ENCODE measurements at regions not wholly inside any gene's neighbourhood (a gene's known extent, or its start where the extent isn't known, plus 50 kb on each side); places are given as distances from the start of the nearest gene placed in this dataset.

- DNase-seq, result no peak
These were observed 1574.3 kb upstream of the PABPC4L start for GRCh38 chr4:135775909-135776308.

DNA sequence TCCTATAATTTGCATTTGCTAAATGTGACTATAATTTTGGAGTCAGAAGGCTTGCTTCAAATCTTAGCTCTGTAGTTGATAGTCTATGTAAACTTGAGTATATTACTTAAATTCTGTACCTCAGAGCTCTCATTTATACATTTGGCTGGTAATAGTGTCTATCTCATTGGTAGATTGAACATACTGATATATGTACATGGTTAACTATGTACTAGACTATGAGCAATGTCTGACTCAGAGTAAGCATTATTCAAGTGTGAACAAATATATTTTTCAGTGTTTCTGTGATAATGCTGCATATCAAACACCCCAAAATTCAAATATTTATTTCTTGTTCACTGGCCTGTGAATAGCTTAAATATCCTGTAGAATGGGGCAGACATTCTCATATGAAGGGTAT is 1568.9 kb upstream of the PABPC4L start:
- no peak for DNase-seq

GRCh38 chr4:135744928-135745327 is 1543.3 kb upstream of the PABPC4L start:
- DNase-seq, result no peak

DNA sequence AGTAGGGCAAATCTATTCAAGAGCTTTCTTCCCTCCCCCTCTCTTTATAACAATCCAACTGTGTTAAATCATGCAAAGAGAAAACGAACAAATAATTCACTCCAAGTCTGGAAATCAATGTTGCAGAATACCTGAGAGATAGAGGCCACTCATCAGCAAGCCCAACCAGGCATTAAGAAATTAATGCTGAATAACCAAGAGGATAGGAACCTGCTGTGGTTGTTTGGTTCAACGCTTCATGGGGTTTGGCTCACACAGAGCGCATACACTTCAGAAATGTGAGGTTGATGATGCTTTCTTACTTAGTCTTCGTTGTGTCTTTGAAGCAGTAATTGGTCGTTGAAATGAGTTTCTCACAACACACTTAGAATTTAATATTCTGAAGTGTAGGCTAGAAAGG is 1540.0 kb upstream of the PABPC4L start:
- no peak for DNase-seq

GRCh38 chr4:135739354-135739753 is 1537.8 kb upstream of the PABPC4L start:
- no peak for DNase-seq

GRCh38 chr4:135735512-135735911 is 1533.9 kb upstream of the PABPC4L start:
- no peak for DNase-seq

DNA sequence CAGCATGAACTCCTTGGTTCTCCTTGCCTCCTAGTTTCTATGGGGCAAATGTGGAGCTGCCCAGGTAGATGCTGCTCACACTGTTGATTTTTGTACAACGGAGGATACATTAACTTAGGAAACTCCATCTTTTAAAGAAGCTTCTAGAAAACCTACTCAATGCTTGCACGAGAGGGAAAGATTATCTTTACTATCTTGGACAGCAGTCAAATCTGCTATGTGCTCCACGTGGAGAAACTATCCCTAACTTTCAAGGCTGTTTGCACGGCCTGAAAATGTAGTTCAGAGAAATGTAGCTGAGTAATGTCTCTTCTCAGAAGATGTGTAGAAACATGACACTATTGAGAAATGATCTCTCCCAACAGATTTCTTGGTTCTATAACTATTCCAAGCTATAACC is 1530.9 kb upstream of the PABPC4L start:
- no peak for DNase-seq

DNA sequence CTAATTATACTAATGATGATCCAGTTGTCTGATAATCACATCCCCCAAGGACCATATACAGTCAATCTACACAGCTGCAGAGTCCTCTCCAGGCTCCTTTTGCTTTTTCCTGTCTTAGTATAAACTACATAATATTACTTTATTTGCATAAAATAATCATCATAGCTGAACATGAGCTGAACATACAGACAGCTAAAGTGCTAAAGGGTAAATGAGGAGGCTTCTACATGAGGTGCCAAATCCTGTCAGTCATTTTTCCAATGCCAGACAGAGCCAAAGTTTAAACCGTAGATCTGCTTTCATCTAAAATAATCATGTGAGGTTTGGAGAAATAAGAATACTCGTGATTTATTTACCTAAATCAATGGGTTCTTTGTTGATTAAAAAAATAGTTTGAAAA is 1530.1 kb upstream of the PABPC4L start:
- no peak for DNase-seq

- DNase-seq, result no peak
These were observed 1522.8 kb upstream of the PABPC4L start for GRCh38 chr4:135724421-135724820.

GRCh38 chr4:135718019-135718418 is 1516.4 kb upstream of the PABPC4L start:
- no peak for DNase-seq

DNA sequence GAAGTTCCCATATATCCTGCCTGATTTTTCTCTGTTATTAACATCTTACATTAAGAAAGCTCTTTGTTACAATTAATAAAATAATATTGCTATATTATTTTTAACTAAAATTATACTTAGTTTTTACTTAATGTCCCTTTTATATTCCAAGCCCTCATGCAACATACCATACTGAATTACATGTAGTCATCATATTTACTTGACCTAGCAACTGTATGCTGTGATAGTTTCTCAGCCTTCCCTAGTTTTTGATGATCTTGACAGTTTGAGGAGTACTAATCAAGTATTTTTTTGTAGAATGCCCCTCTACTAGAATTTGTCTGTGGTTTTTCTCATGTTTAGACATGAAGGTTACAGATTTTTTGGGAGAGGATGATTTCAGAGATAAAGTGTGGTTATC is 1503.8 kb upstream of the PABPC4L start:
- DNase-seq, result no peak

DNA sequence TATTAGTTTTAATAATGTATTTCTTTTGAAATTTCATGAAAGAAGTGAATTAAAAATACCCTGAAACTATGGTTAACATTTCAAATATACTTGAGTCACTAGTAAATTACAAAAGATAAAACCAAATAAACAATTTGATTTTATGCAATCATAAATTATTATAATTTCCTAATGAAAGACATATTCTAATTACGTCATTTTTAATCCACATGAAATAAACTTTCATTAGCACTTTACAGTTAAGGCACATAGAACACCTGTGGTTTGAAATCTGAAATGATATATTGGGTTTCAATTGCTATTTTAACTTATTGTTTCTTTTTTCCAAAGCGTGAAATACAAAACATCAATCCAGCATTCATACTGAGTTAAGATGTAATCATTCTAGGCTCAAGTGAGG is 1492.5 kb upstream of the PABPC4L start:
- no peak for DNase-seq

DNA sequence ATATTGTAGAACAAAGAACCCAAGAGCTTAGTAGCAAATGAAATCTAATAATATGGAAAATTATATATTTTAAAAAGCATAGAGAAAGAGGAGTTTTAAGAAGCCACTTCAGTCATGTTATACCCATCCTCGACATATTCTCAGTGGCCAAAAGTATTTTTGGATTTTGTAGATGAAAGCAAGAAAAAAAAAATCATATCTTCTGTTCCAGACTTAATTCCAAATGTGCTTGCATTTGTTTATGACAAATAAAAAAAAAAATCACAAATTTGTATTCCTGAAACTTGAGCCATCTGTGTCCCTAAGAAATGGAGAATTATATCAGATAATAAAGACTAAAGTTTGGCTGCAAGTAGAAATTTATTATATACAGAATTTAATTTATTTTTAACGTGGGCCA is 1482.4 kb upstream of the PABPC4L start:
- no peak for DNase-seq

DNA sequence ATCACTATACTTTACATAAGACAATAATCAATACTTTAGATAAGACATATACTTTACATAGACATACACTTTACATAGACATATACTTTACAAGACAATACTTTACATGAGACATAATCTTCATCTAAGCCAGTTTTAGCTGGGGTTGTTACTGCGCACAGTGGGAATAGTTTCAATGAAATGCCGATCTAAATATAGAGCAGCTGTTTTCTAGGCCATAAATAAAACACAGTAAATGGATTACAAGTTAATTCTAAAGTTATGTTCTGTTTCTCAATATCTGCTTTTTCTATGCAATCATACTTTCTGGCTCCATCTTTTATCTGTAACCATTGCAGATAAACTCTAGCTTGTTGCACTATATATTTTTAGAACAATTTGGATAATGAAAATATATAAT is 1470.6 kb upstream of the PABPC4L start:
- no peak for DNase-seq

DNA sequence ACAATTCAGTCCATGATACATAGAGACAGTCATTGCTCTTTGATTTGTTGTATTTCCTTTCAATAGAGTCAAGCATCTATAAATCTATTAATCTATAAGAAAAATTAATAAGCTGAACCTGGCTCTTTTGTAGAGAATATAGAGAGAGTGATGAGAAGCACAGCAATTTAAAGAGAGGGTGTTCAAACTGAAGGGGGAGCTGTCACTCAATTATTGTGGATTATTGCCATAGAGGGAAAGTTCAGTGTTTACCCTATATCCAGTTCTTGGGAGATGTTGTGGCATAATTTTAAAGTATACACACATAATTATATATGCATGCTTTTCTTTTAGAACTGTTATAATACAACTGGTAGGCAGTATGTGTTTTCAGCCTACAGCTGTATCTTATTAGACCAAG is 1469.0 kb upstream of the PABPC4L start:
- no peak for DNase-seq
